Fibroblast of lung (primary cell): ENCODE measurements at regions not wholly inside any gene's neighbourhood (a gene's known extent, or its start where the extent isn't known, plus 50 kb on each side); places are given as distances from the start of the nearest gene placed in this dataset.

Experiments
- DNase-seq, 2 donors: peaks; one replicate each; pipeline versions ENCODE4 v3.0.0 to v3.0.0-alpha.2; 2010; ENCODE audit warnings: low read depth in 2 of 2
- H2AFZ ChIP-seq: 2 replicates; pipeline ENCODE4 v1.5.1; 2012; ENCODE audit warnings: low read length, control low read depth, inconsistent platforms
- H3K27ac ChIP-seq: 2 replicates; pipeline ENCODE4 v1.5.1; 2011; ENCODE audit warnings: low read length, control low read depth; ENCODE audit not compliant: insufficient read depth
- H3K27me3 ChIP-seq: 2 replicates; pipeline ENCODE4 v1.5.1; 2011; ENCODE audit warnings: mild to moderate bottlenecking, low read length; ENCODE audit not compliant: control insufficient read depth, insufficient read depth
- H3K36me3 ChIP-seq: 2 replicates; pipeline ENCODE4 v1.5.1; 2011; ENCODE audit warnings: low read length; ENCODE audit not compliant: control insufficient read depth, insufficient read depth
- H3K4me1 ChIP-seq: 2 replicates; pipeline ENCODE4 v1.5.1; 2011; ENCODE audit warnings: low read length; ENCODE audit not compliant: control insufficient read depth, insufficient read depth; ENCODE audit errors: extremely low read depth
- H3K4me2 ChIP-seq: 2 replicates; pipeline ENCODE4 v1.5.1; 2011; ENCODE audit warnings: low read length, control low read depth; ENCODE audit not compliant: insufficient read depth; ENCODE audit errors: extremely low read depth
- H3K4me3 ChIP-seq, 4 experiments: fragments of 200-600 bp in 1 of 4; sonication (generic) in 1 of 4; replicated peaks in 1 of 4; 2 replicates each; pipeline ENCODE4 v1.5.1; 2011 to 2016; ENCODE audit warnings: low read length in 4 of 4, low read depth in 3 of 4, mild to moderate bottlenecking in 3 of 4, control low read depth in 2 of 4, inconsistent platforms in 1 of 4, mixed read lengths in 1 of 4; ENCODE audit not compliant: insufficient read depth in 1 of 4; ENCODE audit errors: control extremely low read depth in 1 of 4
- H3K79me2 ChIP-seq: 2 replicates; pipeline ENCODE4 v1.5.1; 2012; ENCODE audit warnings: mild to moderate bottlenecking, low read length, inconsistent platforms; ENCODE audit not compliant: control insufficient read depth, insufficient read depth
- H3K9ac ChIP-seq: 2 replicates; pipeline ENCODE4 v1.5.1; 2011; ENCODE audit warnings: mild to moderate bottlenecking, low read length, control low read depth; ENCODE audit not compliant: insufficient read depth
- H3K9me3 ChIP-seq: 2 replicates; pipeline ENCODE4 v1.5.1; 2012; ENCODE audit warnings: low read depth, low read length; ENCODE audit not compliant: control insufficient read depth, insufficient read depth
- H4K20me1 ChIP-seq: 2 replicates; pipeline ENCODE4 v1.5.1; 2011; ENCODE audit warnings: low read length; ENCODE audit not compliant: control insufficient read depth, insufficient read depth; ENCODE audit errors: extremely low read depth
- EZH2 ChIP-seq: IDR thresholded peaks from 2 replicates; pipeline ENCODE4 v1.5.1; 2012; ENCODE audit warnings: low read length, control low read depth, mild to moderate bottlenecking; ENCODE audit errors: missing control alignments
- TF ChIP-seq, protein P1 (sequence below), 2 donors: IDR thresholded peaks in 1 of 2; conservative IDR thresholded peaks in 1 of 2; 1 replicate in 1 of 2; 2 replicates in 1 of 2; pipeline ENCODE4 v1.5.1; 2011 to 2012; ENCODE audit warnings: low read length in 2 of 2, control low read depth in 1 of 2, inconsistent platforms in 1 of 2, low read depth in 1 of 2, mild to moderate bottlenecking in 1 of 2

DNA sequence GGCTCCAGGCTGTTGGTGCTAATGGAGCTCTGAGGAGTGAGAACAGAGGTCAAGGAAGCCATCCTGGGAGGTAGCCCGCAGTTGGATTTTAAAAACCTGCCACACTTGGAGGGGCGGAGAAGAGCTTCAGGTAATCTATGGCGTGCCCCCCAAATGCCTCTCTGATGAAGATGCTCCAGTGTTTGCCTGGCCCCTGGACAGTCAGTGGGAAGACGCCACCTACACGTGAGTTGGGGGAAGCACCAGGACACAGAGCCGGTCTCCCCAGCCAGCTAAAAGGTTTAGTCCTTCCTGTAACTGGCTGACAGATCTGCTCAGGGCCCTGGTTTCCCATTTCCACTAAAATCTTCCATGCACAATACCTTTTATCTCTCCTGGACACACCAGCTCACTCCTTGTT is 225.0 kb downstream of the TTC32 start:
- H2AFZ ChIP-seq = no peak overlapping the region
- no peak for TF ChIP-seq EZH2
- TF ChIP-seq, protein P1, sequence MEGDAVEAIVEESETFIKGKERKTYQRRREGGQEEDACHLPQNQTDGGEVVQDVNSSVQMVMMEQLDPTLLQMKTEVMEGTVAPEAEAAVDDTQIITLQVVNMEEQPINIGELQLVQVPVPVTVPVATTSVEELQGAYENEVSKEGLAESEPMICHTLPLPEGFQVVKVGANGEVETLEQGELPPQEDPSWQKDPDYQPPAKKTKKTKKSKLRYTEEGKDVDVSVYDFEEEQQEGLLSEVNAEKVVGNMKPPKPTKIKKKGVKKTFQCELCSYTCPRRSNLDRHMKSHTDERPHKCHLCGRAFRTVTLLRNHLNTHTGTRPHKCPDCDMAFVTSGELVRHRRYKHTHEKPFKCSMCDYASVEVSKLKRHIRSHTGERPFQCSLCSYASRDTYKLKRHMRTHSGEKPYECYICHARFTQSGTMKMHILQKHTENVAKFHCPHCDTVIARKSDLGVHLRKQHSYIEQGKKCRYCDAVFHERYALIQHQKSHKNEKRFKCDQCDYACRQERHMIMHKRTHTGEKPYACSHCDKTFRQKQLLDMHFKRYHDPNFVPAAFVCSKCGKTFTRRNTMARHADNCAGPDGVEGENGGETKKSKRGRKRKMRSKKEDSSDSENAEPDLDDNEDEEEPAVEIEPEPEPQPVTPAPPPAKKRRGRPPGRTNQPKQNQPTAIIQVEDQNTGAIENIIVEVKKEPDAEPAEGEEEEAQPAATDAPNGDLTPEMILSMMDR (conservative IDR thresholded peaks at IDR 0.05 in 1 of 2, IDR thresholded peaks at IDR 0.05 in 1 of 2; ENCODE audit: low read depth in 1 of 2, low read length in 2 of 2) = no peak
- no peaks in the 10 kb centered on the region for H3K79me2 ChIP-seq
- no peaks in the 10 kb centered on the region for H3K4me1 ChIP-seq
- no peak for DNase-seq
- H3K27me3 ChIP-seq = no peaks in the 10 kb centered on the region
- no peaks in the 10 kb centered on the region for H3K9me3 ChIP-seq
- no peaks in the 10 kb centered on the region for H4K20me1 ChIP-seq
- no peak overlapping the region for H3K4me3 ChIP-seq
- H3K4me2 ChIP-seq = no peak overlapping the region
- no peak overlapping the region for H3K9ac ChIP-seq
- no peaks in the 10 kb centered on the region for H3K36me3 ChIP-seq
- no peak overlapping the region for H3K27ac ChIP-seq

DNA sequence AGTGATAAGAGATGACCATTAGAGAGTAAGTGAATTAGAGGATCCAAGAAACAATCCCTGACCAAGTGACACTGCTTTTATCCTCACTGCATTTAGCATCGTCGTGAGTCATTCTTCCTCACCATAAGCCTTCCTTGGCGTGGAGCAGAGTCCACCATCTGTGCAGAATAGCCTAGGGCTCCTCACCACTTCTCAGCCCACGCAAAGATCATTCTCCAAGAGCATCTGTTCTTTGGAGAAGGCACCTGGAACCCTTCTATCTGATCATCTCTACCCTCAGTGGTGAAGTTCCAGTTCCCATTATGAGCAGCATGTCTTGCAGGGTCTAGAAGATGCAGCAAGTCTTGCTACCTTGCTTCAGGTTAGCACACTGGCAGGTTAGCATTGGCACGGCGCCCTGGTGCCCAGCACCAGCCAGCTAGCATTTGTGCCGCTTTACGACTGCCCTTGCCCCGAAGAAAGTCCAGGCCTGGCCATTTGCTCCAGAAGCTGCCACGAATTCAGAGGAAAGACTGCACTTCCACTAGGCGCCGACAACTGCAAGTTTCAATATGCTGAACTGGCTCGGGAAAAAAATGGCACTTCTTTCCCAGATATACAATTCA is 225.8 kb downstream of the TTC32 start:
- H2AFZ ChIP-seq = no peak overlapping the region
- H3K9me3 ChIP-seq = no peaks in the 10 kb centered on the region
- H3K4me1 ChIP-seq = no peaks in the 10 kb centered on the region
- no peaks in the 10 kb centered on the region for H4K20me1 ChIP-seq
- H3K4me2 ChIP-seq = no peak overlapping the region
- H3K79me2 ChIP-seq = no peaks in the 10 kb centered on the region
- no peak for TF ChIP-seq EZH2
- TF ChIP-seq, protein P1 (conservative IDR thresholded peaks at IDR 0.05 in 1 of 2, IDR thresholded peaks at IDR 0.05 in 1 of 2; ENCODE audit: low read depth in 1 of 2, low read length in 2 of 2) = no peak
- no peak overlapping the region for H3K9ac ChIP-seq
- no peaks in the 10 kb centered on the region for H3K27me3 ChIP-seq
- no peak overlapping the region for H3K4me3 ChIP-seq
- no peaks in the 10 kb centered on the region for H3K36me3 ChIP-seq
- no peak overlapping the region for H3K27ac ChIP-seq
- peak in 1 of 2 donors; percentile 50 for DNase-seq

DNA sequence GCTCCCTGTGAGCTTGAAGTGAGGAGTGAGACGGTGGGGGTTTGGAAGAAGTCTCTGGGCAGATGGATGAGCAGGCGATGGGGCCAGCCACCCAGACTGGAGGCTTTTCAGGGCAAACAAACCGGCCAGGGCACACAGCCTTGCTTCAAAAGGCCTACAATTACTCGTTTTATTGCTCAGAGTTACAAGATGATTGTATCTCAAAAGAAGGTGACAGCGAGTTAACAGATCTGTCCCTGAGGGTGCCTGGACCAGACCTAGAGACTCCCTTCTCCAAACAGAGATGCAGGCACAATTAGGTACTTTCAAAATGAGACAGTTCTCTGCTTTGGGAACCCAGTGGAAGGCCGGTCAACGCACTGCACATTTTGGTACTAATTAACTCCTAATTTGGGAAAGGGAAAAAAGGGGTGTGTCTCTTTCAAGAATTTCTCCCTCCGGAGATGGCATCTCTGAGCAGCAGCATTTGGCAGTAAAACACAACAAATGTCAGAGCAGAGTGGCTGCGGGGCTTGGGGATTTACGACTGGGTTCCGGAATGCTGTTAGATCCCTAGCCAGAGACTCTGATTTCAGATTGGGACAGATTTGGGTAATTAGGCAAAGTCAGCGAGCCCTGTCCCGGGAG is 226.7 kb downstream of the TTC32 start:
- Histone ChIP-seq H3K4me3 (no peak overlapping the region), H3K4me1 (no peaks in the 10 kb centered on the region), H2AFZ (no peak overlapping the region), H3K9ac (no peak overlapping the region), H3K36me3 (no peaks in the 10 kb centered on the region), H3K79me2 (no peaks in the 10 kb centered on the region), H4K20me1 (no peaks in the 10 kb centered on the region), H3K27ac (no peak overlapping the region), H3K9me3 (no peaks in the 10 kb centered on the region), H3K27me3 (no peaks in the 10 kb centered on the region), H3K4me2 (no peak overlapping the region)
- DNase-seq = no peak
- TF ChIP-seq EZH2 = no peak
- TF ChIP-seq, protein P1 (conservative IDR thresholded peaks at IDR 0.05 in 1 of 2, IDR thresholded peaks at IDR 0.05 in 1 of 2; ENCODE audit: low read depth in 1 of 2, low read length in 2 of 2) = no peak
